HCT116 (cell line): ENCODE measurements at regions not wholly inside any gene's neighbourhood (a gene's known extent, or its start where the extent isn't known, plus 50 kb on each side); places are given as distances from the start of the nearest gene placed in this dataset.

Experiments used
- CBX3 ChIP-seq: IDR thresholded peaks from 2 replicates; pipeline ENCODE4 v1.6.1; 2012; ENCODE audit warnings: low read depth
- EZH2 ChIP-seq: fragments of 200-600 bp; sonication (generic); IDR thresholded peaks from 2 replicates; pipeline ENCODE4 v1.6.1; 2017; ENCODE audit warnings: antibody characterized with exemption, mixed run types
- EZH2phosphoT487 ChIP-seq: fragments of 200-600 bp; IDR thresholded peaks from 2 replicates; pipeline ENCODE4 v1.6.1; 2018; ENCODE audit warnings: antibody characterized with exemption, borderline replicate concordance
- JUND ChIP-seq: IDR thresholded peaks from 2 replicates; pipeline ENCODE4 v1.6.1; 2012
- POLR2A ChIP-seq: IDR thresholded peaks from 2 replicates; pipeline ENCODE4 v1.7.0; 2011; ENCODE audit warnings: borderline replicate concordance; ENCODE audit not compliant: insufficient read depth, insufficient read length; ENCODE audit errors: extremely low read depth
- POLR2AphosphoS5 ChIP-seq: IDR thresholded peaks from 2 replicates; pipeline ENCODE4 v1.6.1; 2011; ENCODE audit warnings: mild to moderate bottlenecking, low read depth, low read length, moderate library complexity
- REST ChIP-seq: IDR thresholded peaks from 2 replicates; pipeline ENCODE4 v1.6.1; 2012; ENCODE audit warnings: low read depth
- YY1 ChIP-seq: IDR thresholded peaks from 2 replicates; pipeline ENCODE4 v1.6.1; 2011; ENCODE audit warnings: low read length, low read depth, moderate library complexity, mild to moderate bottlenecking; ENCODE audit not compliant: insufficient replicate concordance; ENCODE audit errors: extremely low read depth
- ZFX ChIP-seq: fragments of 450-650 bp; IDR thresholded peaks from 2 replicates; pipeline ENCODE4 v1.6.1; 2017
- TF ChIP-seq, protein P1 (sequence below), 3 experiments: fragments of 200-600 bp in 1 of 3; sonication (generic) in 1 of 3; IDR thresholded peaks in 2 of 3; conservative IDR thresholded peaks in 1 of 3; 2 replicates each; pipeline ENCODE4 v1.5.1; 2012 to 2017; ENCODE audit warnings: low read depth in 2 of 3, low read length in 2 of 3, antibody characterized with exemption in 1 of 3, borderline replicate concordance in 1 of 3, control low read depth in 1 of 3, mild to moderate bottlenecking in 1 of 3, mixed read lengths in 1 of 3, mixed run types in 1 of 3, moderate library complexity in 1 of 3; ENCODE audit not compliant: insufficient read depth in 1 of 3

- TF ChIP-seq EZH2 (no peak), ZFX (no peak), YY1 (no peak), REST (no peak), JUND (no peak), POLR2AphosphoS5 (no peak), CBX3 (no peak), EZH2phosphoT487 (no peak), POLR2A (no peak)
- TF ChIP-seq, protein P1, sequence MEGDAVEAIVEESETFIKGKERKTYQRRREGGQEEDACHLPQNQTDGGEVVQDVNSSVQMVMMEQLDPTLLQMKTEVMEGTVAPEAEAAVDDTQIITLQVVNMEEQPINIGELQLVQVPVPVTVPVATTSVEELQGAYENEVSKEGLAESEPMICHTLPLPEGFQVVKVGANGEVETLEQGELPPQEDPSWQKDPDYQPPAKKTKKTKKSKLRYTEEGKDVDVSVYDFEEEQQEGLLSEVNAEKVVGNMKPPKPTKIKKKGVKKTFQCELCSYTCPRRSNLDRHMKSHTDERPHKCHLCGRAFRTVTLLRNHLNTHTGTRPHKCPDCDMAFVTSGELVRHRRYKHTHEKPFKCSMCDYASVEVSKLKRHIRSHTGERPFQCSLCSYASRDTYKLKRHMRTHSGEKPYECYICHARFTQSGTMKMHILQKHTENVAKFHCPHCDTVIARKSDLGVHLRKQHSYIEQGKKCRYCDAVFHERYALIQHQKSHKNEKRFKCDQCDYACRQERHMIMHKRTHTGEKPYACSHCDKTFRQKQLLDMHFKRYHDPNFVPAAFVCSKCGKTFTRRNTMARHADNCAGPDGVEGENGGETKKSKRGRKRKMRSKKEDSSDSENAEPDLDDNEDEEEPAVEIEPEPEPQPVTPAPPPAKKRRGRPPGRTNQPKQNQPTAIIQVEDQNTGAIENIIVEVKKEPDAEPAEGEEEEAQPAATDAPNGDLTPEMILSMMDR (IDR thresholded peaks at IDR 0.05 in 2 of 3, conservative IDR thresholded peaks at IDR 0.05 in 1 of 3; ENCODE audit: borderline replicate concordance in 1 of 3, insufficient read depth in 1 of 3, low read depth in 2 of 3, low read length in 2 of 3), result no peak
Measured at GRCh38 chr12:19021240-19021639, 108.3 kb upstream of the PLEKHA5 start.
